Natural killer cell (primary cell): ENCODE measurements at regions not wholly inside any gene's neighbourhood (a gene's known extent, or its start where the extent isn't known, plus 50 kb on each side); places are given as distances from the start of the nearest gene placed in this dataset.

ENCODE experiments used
- ATAC-seq, 3 donors: fragments of 150-1000 bp in 2 of 3; fragments of 200-7000 bp in 1 of 3; cut with Tn5 transposase; 1 replicate in 1 of 3; 2 replicates in 2 of 3; pipeline ENCODE4 v1.10.0; 2021; ENCODE audit warnings: mild to moderate bottlenecking in 2 of 3, moderate library complexity in 2 of 3
- DNase-seq, 2 donors: peaks; one replicate each; pipeline versions ENCODE4 v3.0.0 to v3.0.0-alpha.2; 2013 to 2021; ENCODE audit warnings: mixed read lengths in 1 of 2
- H3K27ac ChIP-seq: one replicate; pipeline ENCODE4 v1.5.1; 2013; ENCODE audit warnings: mild to moderate bottlenecking, low read length
- H3K27me3 ChIP-seq: one replicate; pipeline ENCODE4 v1.6.1; 2013; ENCODE audit warnings: low read length; ENCODE audit not compliant: control insufficient read depth, insufficient read depth
- H3K36me3 ChIP-seq: one replicate; pipeline ENCODE4 v1.6.1; 2013; ENCODE audit warnings: low read length; ENCODE audit not compliant: control insufficient read depth, insufficient read depth
- H3K4me1 ChIP-seq: one replicate; pipeline ENCODE4 v1.6.1; 2013; ENCODE audit warnings: low read length; ENCODE audit not compliant: control insufficient read depth, insufficient read depth
- H3K4me3 ChIP-seq: one replicate; pipeline ENCODE4 v1.5.1; 2013; ENCODE audit warnings: low read length
- H3K9me3 ChIP-seq: one replicate; pipeline ENCODE4 v1.6.1; 2013; ENCODE audit warnings: low read length; ENCODE audit not compliant: control insufficient read depth, insufficient read depth
- H3K27ac Mint-ChIP-seq, 2 donors: one replicate each; pipeline ENCODE4 v1.8.0; 2022; ENCODE audit warnings: mild to moderate bottlenecking in 2 of 2, mixed read lengths in 2 of 2, moderate library complexity in 1 of 2
- H3K27me3 Mint-ChIP-seq, 2 donors: one replicate each; pipeline ENCODE4 v1.8.0; 2022; ENCODE audit warnings: low read depth in 2 of 2, mixed read lengths in 2 of 2
- H3K36me3 Mint-ChIP-seq: one replicate; pipeline ENCODE4 v1.8.0; 2022; ENCODE audit warnings: mixed read lengths
- H3K4me1 Mint-ChIP-seq, 2 donors: one replicate each; pipeline ENCODE4 v1.8.0; 2022; ENCODE audit warnings: mixed read lengths in 2 of 2
- H3K4me3 Mint-ChIP-seq: one replicate; pipeline ENCODE4 v1.8.0; 2022; ENCODE audit warnings: mild to moderate bottlenecking, moderate library complexity, mixed read lengths
- H3K9me3 Mint-ChIP-seq, 2 donors: one replicate each; pipeline ENCODE4 v1.8.0; 2022; ENCODE audit warnings: mixed read lengths in 2 of 2
- WGBS: methylation state at CpG from one replicate; pipeline ENCODE4 v1.1.7; 2013; ENCODE audit warnings: missing lambda C conversion rate; ENCODE audit not compliant: insufficient coverage; 5-methylcytosine and 5-hydroxymethylcytosine counted together
- intact Hi-C: fragments of 100-400 bp; cut with micrococcal nuclease; formaldehyde crosslinking; loops from one replicate; pipeline ENCODE4 v1.14.2; 2022
- TF ChIP-seq, protein P1 (sequence below): fragments of 200-600 bp; IDR thresholded peaks from one replicate; pipeline ENCODE4 v1.8.0; 2022; ENCODE audit warnings: antibody characterized with exemption

- no peak overlapping the region for H3K27ac ChIP-seq
- no peaks in the 10 kb centered on the region for H3K4me1 ChIP-seq
- H3K4me3 ChIP-seq: no peak overlapping the region
- ATAC-seq (no peak), DNase-seq (no peak)
- 76% methylated on average over 3 of the region's 3 CpGs for WGBS
- H3K9me3 ChIP-seq: no peaks in the 10 kb centered on the region
- TF ChIP-seq, protein P1, sequence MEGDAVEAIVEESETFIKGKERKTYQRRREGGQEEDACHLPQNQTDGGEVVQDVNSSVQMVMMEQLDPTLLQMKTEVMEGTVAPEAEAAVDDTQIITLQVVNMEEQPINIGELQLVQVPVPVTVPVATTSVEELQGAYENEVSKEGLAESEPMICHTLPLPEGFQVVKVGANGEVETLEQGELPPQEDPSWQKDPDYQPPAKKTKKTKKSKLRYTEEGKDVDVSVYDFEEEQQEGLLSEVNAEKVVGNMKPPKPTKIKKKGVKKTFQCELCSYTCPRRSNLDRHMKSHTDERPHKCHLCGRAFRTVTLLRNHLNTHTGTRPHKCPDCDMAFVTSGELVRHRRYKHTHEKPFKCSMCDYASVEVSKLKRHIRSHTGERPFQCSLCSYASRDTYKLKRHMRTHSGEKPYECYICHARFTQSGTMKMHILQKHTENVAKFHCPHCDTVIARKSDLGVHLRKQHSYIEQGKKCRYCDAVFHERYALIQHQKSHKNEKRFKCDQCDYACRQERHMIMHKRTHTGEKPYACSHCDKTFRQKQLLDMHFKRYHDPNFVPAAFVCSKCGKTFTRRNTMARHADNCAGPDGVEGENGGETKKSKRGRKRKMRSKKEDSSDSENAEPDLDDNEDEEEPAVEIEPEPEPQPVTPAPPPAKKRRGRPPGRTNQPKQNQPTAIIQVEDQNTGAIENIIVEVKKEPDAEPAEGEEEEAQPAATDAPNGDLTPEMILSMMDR: no peak
- intact Hi-C loops: no loop called here
- no peak overlapping the region for H3K4me3 Mint-ChIP-seq
- H3K36me3 Mint-ChIP-seq: no peaks in the 10 kb centered on the region
- H3K27ac Mint-ChIP-seq: no peak overlapping the region
- no peaks in the 10 kb centered on the region for H3K4me1 Mint-ChIP-seq
- no peaks in the 10 kb centered on the region for H3K27me3 ChIP-seq
- peaks cover 7 to 35% of the 10 kb centered on the region in 2 donors for H3K27me3 Mint-ChIP-seq
- no peaks in the 10 kb centered on the region for H3K36me3 ChIP-seq
- H3K9me3 Mint-ChIP-seq: no peaks in the 10 kb centered on the region
Observed at GRCh38 chr3:17938313-17938712, 195.9 kb upstream of the TBC1D5 start.

DNA sequence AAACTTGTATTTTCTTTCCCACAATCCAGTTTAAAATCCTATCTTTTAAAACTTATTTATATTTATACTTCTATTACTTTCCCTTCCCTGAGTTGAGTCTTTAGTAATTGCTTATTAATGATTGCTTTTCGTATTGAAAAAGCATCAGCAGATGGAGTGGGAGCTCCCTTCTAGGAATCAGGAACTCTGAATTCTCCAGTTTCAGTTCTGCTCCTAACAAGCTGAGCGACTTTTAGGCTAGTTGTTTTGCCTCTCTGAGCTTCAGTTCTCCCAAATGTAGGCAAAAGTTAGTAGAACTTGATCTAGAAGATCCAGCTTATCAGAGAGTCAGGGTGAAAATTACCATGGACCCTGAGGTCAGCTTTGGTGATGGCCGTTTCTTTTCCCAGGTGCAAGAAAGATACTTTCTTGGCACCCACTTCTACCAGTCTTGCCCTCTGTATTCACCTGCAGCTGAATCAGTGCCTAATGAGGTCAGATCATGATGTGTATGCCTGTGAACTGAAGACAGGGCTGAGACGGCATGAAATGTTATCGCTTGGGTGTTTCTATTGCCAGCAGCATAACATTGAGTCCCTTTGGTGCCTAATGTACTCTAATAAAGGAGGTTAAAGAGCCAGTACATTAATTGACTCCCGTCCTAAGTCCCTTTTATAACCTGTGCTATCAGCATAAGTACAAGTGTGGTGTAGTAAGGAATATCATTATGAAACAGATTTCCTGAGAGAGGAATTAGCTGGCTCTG is 194.5 kb upstream of the TBC1D5 start:
- 85% methylated on average over 6 of the region's 6 CpGs for WGBS
- DNase-seq: no peak
- H3K4me1 Mint-ChIP-seq: no peaks in the 10 kb centered on the region

GRCh38 chr3:17935222-17935621 is 192.8 kb upstream of the TBC1D5 start:
- H3K27me3 ChIP-seq: no peaks in the 10 kb centered on the region
- H3K4me3 Mint-ChIP-seq: no peak overlapping the region
- ATAC-seq: no peak
- H3K27ac Mint-ChIP-seq: no peak overlapping the region
- no peaks in the 10 kb centered on the region for H3K9me3 ChIP-seq
- no peaks in the 10 kb centered on the region for H3K9me3 Mint-ChIP-seq
- H3K27me3 Mint-ChIP-seq: peaks cover 3 to 23% of the 10 kb centered on the region in 2 donors
- WGBS: 86% methylated on average over 4 of the region's 4 CpGs
- no peak for DNase-seq
- H3K4me1 Mint-ChIP-seq: no peaks in the 10 kb centered on the region
- no peak overlapping the region for H3K4me3 ChIP-seq
- intact Hi-C loops: no loop called here
- H3K36me3 ChIP-seq: no peaks in the 10 kb centered on the region
- no peak overlapping the region for H3K27ac ChIP-seq
- H3K4me1 ChIP-seq: no peaks in the 10 kb centered on the region
- TF ChIP-seq, protein P1: no peak
- no peaks in the 10 kb centered on the region for H3K36me3 Mint-ChIP-seq

More for the DNA sequence above, 194.5 kb upstream of the TBC1D5 start:
- H3K9me3 ChIP-seq: no peaks in the 10 kb centered on the region
- Mint-ChIP-seq H3K9me3 (no peaks in the 10 kb centered on the region), H3K36me3 (no peaks in the 10 kb centered on the region), H3K27me3 (peaks cover 7 to 23% of the 10 kb centered on the region in 2 donors), H3K4me3 (no peak overlapping the region), H3K27ac (no peak overlapping the region)
- no peaks in the 10 kb centered on the region for H3K27me3 ChIP-seq
- intact Hi-C loops: no loop called here
- H3K4me3 ChIP-seq: no peak overlapping the region
- no peak overlapping the region for H3K27ac ChIP-seq
- H3K4me1 ChIP-seq: no peaks in the 10 kb centered on the region
- TF ChIP-seq, protein P1: no peak
- no peak for ATAC-seq
- H3K36me3 ChIP-seq: no peaks in the 10 kb centered on the region
